HFFc6 (cell line): ENCODE measurements at regions not wholly inside any gene's neighbourhood (a gene's known extent, or its start where the extent isn't known, plus 50 kb on each side); places are given as distances from the start of the nearest gene placed in this dataset.

Source experiments
- DNase-seq: peaks from one replicate; pipeline ENCODE4 v3.0.0-alpha.2; 2018
- H3K27ac Mint-ChIP-seq: 2 replicates; pipeline ENCODE4 v1.8.0; 2020; ENCODE audit warnings: mild to moderate bottlenecking, mixed read lengths
- H3K27me3 Mint-ChIP-seq: 2 replicates; pipeline ENCODE4 v1.8.0; 2021; ENCODE audit warnings: mild to moderate bottlenecking, moderate library complexity, mixed read lengths; ENCODE audit not compliant: insufficient read depth
- H3K36me3 Mint-ChIP-seq: 2 replicates; pipeline ENCODE4 v1.8.0; 2021; ENCODE audit warnings: low read depth, mixed read lengths
- H3K4me1 Mint-ChIP-seq: 2 replicates; pipeline ENCODE4 v1.8.0; 2020; ENCODE audit warnings: low read depth, mixed read lengths
- H3K4me3 Mint-ChIP-seq: 2 replicates; pipeline ENCODE4 v1.8.0; 2020; ENCODE audit warnings: mild to moderate bottlenecking, moderate library complexity, mixed read lengths
- H3K9me3 Mint-ChIP-seq: 2 replicates; pipeline ENCODE4 v1.8.0; 2020; ENCODE audit warnings: mild to moderate bottlenecking, mixed read lengths
- TF ChIP-seq, protein P1 (sequence below): fragments of 200-600 bp; sonication (generic); IDR thresholded peaks from 2 replicates; pipeline ENCODE4 v1.5.0; 2021; ENCODE audit warnings: antibody characterized with exemption, mild to moderate bottlenecking

DNA sequence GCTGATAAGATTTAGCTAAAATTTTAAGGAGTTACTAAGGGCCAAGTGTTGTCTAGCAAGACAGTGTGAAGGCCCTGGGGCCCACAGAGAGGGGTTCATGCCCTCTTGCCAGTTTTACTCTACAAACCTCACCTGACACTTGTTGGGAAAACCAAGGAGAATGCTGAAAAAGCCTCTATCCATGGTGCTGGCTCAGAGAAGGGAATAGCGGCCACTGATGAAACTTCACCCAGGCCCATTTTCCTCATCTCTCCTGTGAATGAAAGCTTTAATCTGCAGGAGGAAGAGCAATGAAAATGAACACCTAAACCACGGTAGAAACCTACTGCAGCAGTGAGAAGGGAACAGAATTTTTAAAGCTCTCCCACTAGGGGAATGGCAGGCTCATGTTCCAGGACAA, 317.3 kb upstream of the CNR1 start:
- Mint-ChIP-seq H3K27me3 (no peaks in the 10 kb centered on the region; the same call in 1 of the 2 replicates), H3K9me3 (peaks cover 27% of the 10 kb centered on the region), H3K27ac (no peak overlapping the region), H3K4me3 (no peak overlapping the region), H3K36me3 (no peaks in the 10 kb centered on the region), H3K4me1 (no peaks in the 10 kb centered on the region)
- DNase-seq: no peak
- TF ChIP-seq, protein P1, sequence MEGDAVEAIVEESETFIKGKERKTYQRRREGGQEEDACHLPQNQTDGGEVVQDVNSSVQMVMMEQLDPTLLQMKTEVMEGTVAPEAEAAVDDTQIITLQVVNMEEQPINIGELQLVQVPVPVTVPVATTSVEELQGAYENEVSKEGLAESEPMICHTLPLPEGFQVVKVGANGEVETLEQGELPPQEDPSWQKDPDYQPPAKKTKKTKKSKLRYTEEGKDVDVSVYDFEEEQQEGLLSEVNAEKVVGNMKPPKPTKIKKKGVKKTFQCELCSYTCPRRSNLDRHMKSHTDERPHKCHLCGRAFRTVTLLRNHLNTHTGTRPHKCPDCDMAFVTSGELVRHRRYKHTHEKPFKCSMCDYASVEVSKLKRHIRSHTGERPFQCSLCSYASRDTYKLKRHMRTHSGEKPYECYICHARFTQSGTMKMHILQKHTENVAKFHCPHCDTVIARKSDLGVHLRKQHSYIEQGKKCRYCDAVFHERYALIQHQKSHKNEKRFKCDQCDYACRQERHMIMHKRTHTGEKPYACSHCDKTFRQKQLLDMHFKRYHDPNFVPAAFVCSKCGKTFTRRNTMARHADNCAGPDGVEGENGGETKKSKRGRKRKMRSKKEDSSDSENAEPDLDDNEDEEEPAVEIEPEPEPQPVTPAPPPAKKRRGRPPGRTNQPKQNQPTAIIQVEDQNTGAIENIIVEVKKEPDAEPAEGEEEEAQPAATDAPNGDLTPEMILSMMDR: no peak

GRCh38 chr6:88482465-88482864, 316.3 kb upstream of the CNR1 start:
- Mint-ChIP-seq H3K4me3 (no peak overlapping the region), H3K36me3 (no peaks in the 10 kb centered on the region)
- TF ChIP-seq, protein P1: no peak

GRCh38 chr6:88481519-88481918, 315.4 kb upstream of the CNR1 start:
- no peak overlapping the region for H3K27ac Mint-ChIP-seq
- no peaks in the 10 kb centered on the region for H3K4me1 Mint-ChIP-seq
- H3K9me3 Mint-ChIP-seq: peaks cover 35% of the 10 kb centered on the region
- no peaks in the 10 kb centered on the region; the same call in 1 of the 2 replicates for H3K27me3 Mint-ChIP-seq
- DNase-seq: no peak
- no peak overlapping the region for H3K4me3 Mint-ChIP-seq
- TF ChIP-seq, protein P1: no peak
- no peaks in the 10 kb centered on the region for H3K36me3 Mint-ChIP-seq

More at GRCh38 chr6:88482465-88482864, 316.3 kb upstream of the CNR1 start:
- Mint-ChIP-seq H3K27me3 (no peaks in the 10 kb centered on the region; the same call in 1 of the 2 replicates), H3K4me1 (no peaks in the 10 kb centered on the region), H3K27ac (no peak overlapping the region), H3K9me3 (peaks cover 34% of the 10 kb centered on the region)
- DNase-seq: no peak

- Mint-ChIP-seq H3K4me3 (no peak overlapping the region), H3K4me1 (no peaks in the 10 kb centered on the region), H3K9me3 (peaks cover 38% of the 10 kb centered on the region), H3K27me3 (no peaks in the 10 kb centered on the region; the same call in 1 of the 2 replicates), H3K27ac (no peak overlapping the region), H3K36me3 (no peaks in the 10 kb centered on the region)
- DNase-seq: no peak
- TF ChIP-seq, protein P1: no peak
Measured at GRCh38 chr6:88480816-88481215, 314.7 kb upstream of the CNR1 start.

- H3K4me1 Mint-ChIP-seq: no peaks in the 10 kb centered on the region
- peaks cover 36% of the 10 kb centered on the region for H3K9me3 Mint-ChIP-seq
- H3K27ac Mint-ChIP-seq: no peak overlapping the region
- H3K4me3 Mint-ChIP-seq: no peak overlapping the region
- DNase-seq: no peak
- TF ChIP-seq, protein P1: no peak
- peaks cover 4% of the 10 kb centered on the region; the same call in 1 of the 2 replicates for H3K36me3 Mint-ChIP-seq
- peaks cover 2% of the 10 kb centered on the region for H3K27me3 Mint-ChIP-seq
Measured at GRCh38 chr6:88477413-88477812, 311.3 kb upstream of the CNR1 start.

GRCh38 chr6:88476388-88476787, 310.2 kb upstream of the CNR1 start:
- TF ChIP-seq, protein P1: no peak
- DNase-seq: no peak

More at GRCh38 chr6:88476388-88476787, 310.2 kb upstream of the CNR1 start:
- Mint-ChIP-seq H3K27ac (no peak overlapping the region), H3K9me3 (peaks cover 30% of the 10 kb centered on the region), H3K4me1 (no peaks in the 10 kb centered on the region), H3K27me3 (peaks cover 2% of the 10 kb centered on the region), H3K4me3 (no peak overlapping the region), H3K36me3 (peaks cover 4% of the 10 kb centered on the region; the same call in 1 of the 2 replicates)
